Fibroblast of skin of abdomen (primary cell): ENCODE measurements at regions not wholly inside any gene's neighbourhood (a gene's known extent, or its start where the extent isn't known, plus 50 kb on each side); places are given as distances from the start of the nearest gene placed in this dataset.
"Not testable (repeated sequence)": the region's sequence is repeated elsewhere in the genome, so short reads cannot be mapped to it uniquely, and the experiment has no call there.

ENCODE experiments used
- DNase-seq: peaks from one replicate; pipeline ENCODE4 v3.0.0-alpha.2; 2013

GRCh38 chr9:78121488-78121887 lies 89.9 kb upstream of the GNAQ start:
- peak; percentile 48 for DNase-seq

GRCh38 chr9:78118742-78119473 lies 87.3 kb upstream of the GNAQ start:
- peak; percentile 32 for DNase-seq

- DNase-seq, result no peak
These were observed 83.5 kb upstream of the GNAQ start for GRCh38 chr9:78115073-78115472.

DNA sequence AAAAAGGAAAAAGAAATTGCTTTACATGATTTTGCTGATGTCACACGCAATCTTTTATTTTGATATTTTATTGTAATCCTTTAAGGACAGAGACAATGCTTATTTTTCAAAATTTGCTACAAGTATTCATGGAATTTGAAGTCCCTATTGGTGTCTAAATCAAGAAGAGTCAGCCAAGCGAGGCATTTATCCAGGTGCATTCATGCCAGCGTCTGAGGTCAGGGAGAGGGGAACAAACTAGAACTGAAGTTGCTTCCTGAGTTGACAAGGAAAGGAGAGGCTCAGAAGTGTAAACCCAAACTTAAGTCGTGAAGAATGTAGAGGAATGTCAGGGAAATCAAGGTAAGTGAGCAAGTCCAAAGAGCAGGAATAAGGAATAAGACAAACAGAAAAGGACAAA lies 83.0 kb upstream of the GNAQ start:
- DNase-seq, result no peak

GRCh38 chr9:78112406-78112805 lies 80.8 kb upstream of the GNAQ start:
- DNase-seq, result no peak

DNA sequence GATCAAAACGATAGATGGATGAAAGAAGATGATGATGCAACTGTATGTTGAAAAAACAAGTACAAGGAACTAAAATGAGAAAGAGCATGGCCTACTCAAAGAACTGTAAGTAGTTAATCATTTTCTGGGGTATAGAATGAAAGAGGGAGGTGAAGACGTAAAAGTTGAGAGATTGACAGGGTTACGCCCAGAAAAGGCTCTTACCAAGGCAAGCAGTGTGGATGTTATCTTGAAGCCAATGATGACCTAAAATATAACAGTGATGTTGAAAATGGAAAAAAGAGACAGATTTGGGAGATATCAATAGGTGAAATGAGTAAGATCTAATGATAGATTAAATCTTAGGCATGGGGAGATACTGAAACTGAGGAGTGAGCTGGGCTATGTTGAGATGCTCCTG lies 80.4 kb upstream of the GNAQ start:
- no peak for DNase-seq

- DNase-seq, result no peak
These were observed 77.5 kb upstream of the GNAQ start for GRCh38 chr9:78109075-78109474.

DNA sequence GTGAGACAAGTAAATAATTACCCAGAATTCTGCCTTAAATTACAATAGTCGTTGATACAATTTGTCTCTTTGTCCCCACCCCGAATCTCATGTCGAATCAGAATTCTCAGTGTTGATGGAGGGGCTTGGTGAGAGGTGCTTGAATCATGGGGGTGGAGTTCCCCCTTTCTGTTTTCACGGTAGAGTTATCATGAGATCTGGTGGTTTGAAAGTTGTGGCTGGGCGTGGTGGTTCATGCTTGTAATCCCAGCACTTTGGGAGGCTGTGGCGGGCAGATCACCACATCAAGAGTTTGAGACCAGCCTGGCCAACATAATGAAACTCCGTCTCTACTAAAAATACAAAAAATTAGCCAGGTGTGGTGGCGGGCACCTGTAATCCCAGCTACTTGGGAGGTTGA lies 75.0 kb upstream of the GNAQ start:
- not testable (repeated sequence) for DNase-seq

GRCh38 chr9:78103971-78104433 lies 72.4 kb upstream of the GNAQ start:
- DNase-seq, result no peak

GRCh38 chr9:78101247-78101646 lies 69.6 kb upstream of the GNAQ start:
- DNase-seq, result no peak

- no peak for DNase-seq
These were observed 65.9 kb upstream of the GNAQ start for GRCh38 chr9:78097541-78097940.

DNA sequence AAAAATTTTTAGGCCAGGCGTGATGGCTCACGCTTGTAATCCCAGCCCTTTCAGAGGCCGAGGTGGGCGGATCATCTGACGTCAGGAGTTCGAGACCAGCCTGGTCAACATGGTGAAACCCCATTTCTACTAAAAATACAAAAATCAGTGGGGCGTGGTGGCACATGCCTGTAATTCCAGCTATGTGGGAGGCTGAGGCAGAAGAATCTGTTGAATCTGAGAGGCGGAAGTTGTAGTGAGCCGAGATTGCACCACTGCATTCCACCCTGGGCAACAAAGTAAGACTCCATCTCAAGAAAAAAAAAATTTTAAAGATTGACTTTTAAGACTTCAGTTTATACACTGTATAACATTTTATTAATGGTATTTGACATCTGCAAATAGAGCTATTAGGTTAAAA lies 60.1 kb upstream of the GNAQ start:
- no peak for DNase-seq

- no peak for DNase-seq
These were observed 57.5 kb upstream of the GNAQ start for GRCh38 chr9:78089111-78089510.

DNA sequence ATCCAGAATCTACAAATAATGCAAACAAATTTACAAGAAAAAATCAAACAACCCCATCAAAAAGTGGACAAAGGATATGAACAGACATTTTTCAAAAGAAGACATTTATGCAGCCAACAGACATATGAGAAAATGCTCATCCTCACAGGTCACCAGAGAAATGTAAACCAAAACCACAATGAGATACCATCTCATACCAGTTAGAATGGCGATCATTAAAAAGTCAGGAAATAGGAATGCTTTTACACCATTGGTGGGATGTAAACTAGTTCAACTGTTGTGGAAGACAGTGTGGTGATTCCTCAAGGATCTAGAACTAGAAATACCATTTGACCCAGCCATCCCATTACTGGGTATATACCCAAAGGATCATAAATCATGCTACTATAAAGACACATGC lies 56.6 kb upstream of the GNAQ start:
- not testable (repeated sequence) for DNase-seq
